ENCODE measurements at regions not wholly inside any gene's neighbourhood (a gene's known extent, or its start where the extent isn't known, plus 50 kb on each side); places are given as distances from the start of the nearest gene placed in this dataset.

- Histone ChIP-seq H3K4me3 (ENCODE audit: low read depth, low read length) (no peak overlapping the region), H3K9me3 (peaks cover 13% of the 10 kb centered on the region), H3K36me3 (ENCODE audit: control insufficient read depth, insufficient read depth, low read length) (no peaks in the 10 kb centered on the region), H3K4me1 (no peaks in the 10 kb centered on the region), H3K27me3 (replicated peaks; ENCODE audit: control insufficient read depth, insufficient read depth, low read length) (no peaks in the 10 kb centered on the region; the same call in 1 of the 2 replicates)
- DNase-seq, result no peak
- ChIA-PET CTCF (no interaction called here), POLR2A (no interaction called here)
- intact Hi-C loops (cut with micrococcal nuclease; ENCODE audit: unreplicated experiment), result no loop called here
- H3K27me3 Mint-ChIP-seq (ENCODE audit: insufficient read depth, unreplicated experiment), result peaks cover 5% of the 10 kb centered on the region
- no peak for TF ChIP-seq CTCF (IDR thresholded peaks at IDR 0.05; ENCODE audit: insufficient read depth in 1 of 2, low read depth in 1 of 2, low read length in 1 of 2, severe bottlenecking in 1 of 2, unreplicated experiment in 1 of 2)
- H3K4me3 Mint-ChIP-seq (ENCODE audit: unreplicated experiment), result no peak overlapping the region
- H3K9me3 Mint-ChIP-seq (ENCODE audit: unreplicated experiment), result peaks cover 20% of the 10 kb centered on the region
- no peak overlapping the region for H3K27ac Mint-ChIP-seq (ENCODE audit: unreplicated experiment)
- H3K4me1 Mint-ChIP-seq (ENCODE audit: low read depth, unreplicated experiment), result no peaks in the 10 kb centered on the region
- BruUV-seq (replicated peaks), result no TSS peak
- H3K36me3 Mint-ChIP-seq (ENCODE audit: insufficient read depth, unreplicated experiment), result no peaks in the 10 kb centered on the region
Observed at GRCh38 chr3:127360647-127361046, 72.8 kb upstream of the PRR20G start.

GRCh38 chr3:127358641-127359040 is 70.8 kb upstream of the PRR20G start:
- Histone ChIP-seq H3K4me1 (no peaks in the 10 kb centered on the region), H3K27me3 (replicated peaks; ENCODE audit: control insufficient read depth, insufficient read depth, low read length) (no peaks in the 10 kb centered on the region), H3K4me3 (ENCODE audit: low read depth, low read length) (no peak overlapping the region), H3K36me3 (ENCODE audit: control insufficient read depth, insufficient read depth, low read length) (no peaks in the 10 kb centered on the region), H3K9me3 (peaks cover 15% of the 10 kb centered on the region)
- BruUV-seq (replicated peaks), result no TSS peak
- H3K27ac Mint-ChIP-seq (ENCODE audit: unreplicated experiment), result no peak overlapping the region
- peaks cover 3% of the 10 kb centered on the region for H3K27me3 Mint-ChIP-seq (ENCODE audit: insufficient read depth, unreplicated experiment)
- H3K4me3 Mint-ChIP-seq (ENCODE audit: unreplicated experiment), result no peak overlapping the region
- peaks cover 20% of the 10 kb centered on the region for H3K9me3 Mint-ChIP-seq (ENCODE audit: unreplicated experiment)
- no peaks in the 10 kb centered on the region for H3K36me3 Mint-ChIP-seq (ENCODE audit: insufficient read depth, unreplicated experiment)
- CTCF ChIA-PET, result no interaction called here
- DNase-seq, result no peak
- no peaks in the 10 kb centered on the region for H3K4me1 Mint-ChIP-seq (ENCODE audit: low read depth, unreplicated experiment)
- intact Hi-C loops (cut with micrococcal nuclease; ENCODE audit: unreplicated experiment), result no loop called here
- POLR2A ChIA-PET, result no interaction called here
- TF ChIP-seq CTCF (IDR thresholded peaks at IDR 0.05; ENCODE audit: insufficient read depth in 1 of 2, low read depth in 1 of 2, low read length in 1 of 2, severe bottlenecking in 1 of 2, unreplicated experiment in 1 of 2), result no peak

DNA sequence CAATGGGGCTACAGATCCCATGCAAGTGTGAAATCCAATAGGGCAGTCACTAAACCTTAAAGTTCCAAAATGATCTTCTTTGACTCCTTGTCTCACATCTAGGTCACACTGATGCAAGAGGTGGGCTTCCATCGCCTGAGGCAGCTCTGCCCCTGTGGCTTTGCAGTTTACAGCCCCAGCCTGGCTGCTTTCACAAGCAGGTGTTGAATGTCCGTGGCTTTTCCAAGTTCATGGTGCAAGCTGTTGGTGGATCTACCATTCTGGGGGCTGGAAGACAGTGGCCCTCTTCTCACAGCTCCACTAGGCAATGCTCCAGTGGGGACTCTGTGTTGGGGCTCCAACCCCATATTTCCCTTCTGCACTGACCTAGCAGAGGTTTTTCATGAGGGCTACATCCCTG is 68.5 kb upstream of the PRR20G start:
- no peak overlapping the region for H3K27ac Mint-ChIP-seq (ENCODE audit: unreplicated experiment)
- Histone ChIP-seq H3K27me3 (replicated peaks; ENCODE audit: control insufficient read depth, insufficient read depth, low read length) (no peaks in the 10 kb centered on the region), H3K36me3 (ENCODE audit: control insufficient read depth, insufficient read depth, low read length) (no peaks in the 10 kb centered on the region), H3K4me3 (ENCODE audit: low read depth, low read length) (no peak overlapping the region), H3K9me3 (peaks cover 15% of the 10 kb centered on the region), H3K4me1 (no peaks in the 10 kb centered on the region)
- BruUV-seq (replicated peaks), result no TSS peak
- H3K9me3 Mint-ChIP-seq (ENCODE audit: unreplicated experiment), result peaks cover 20% of the 10 kb centered on the region
- intact Hi-C loops (cut with micrococcal nuclease; ENCODE audit: unreplicated experiment), result no loop called here
- peaks cover 12% of the 10 kb centered on the region for H3K27me3 Mint-ChIP-seq (ENCODE audit: insufficient read depth, unreplicated experiment)
- ChIA-PET POLR2A (interaction anchor here (0.7 kb wide), 1 partner anchor 29 kb away, joined by 3 read pairs; no protein-coding TSS in a partner anchor), CTCF (no interaction called here)
- H3K36me3 Mint-ChIP-seq (ENCODE audit: insufficient read depth, unreplicated experiment), result no peaks in the 10 kb centered on the region
- no peak for DNase-seq
- H3K4me3 Mint-ChIP-seq (ENCODE audit: unreplicated experiment), result no peak overlapping the region
- H3K4me1 Mint-ChIP-seq (ENCODE audit: low read depth, unreplicated experiment), result no peaks in the 10 kb centered on the region
- TF ChIP-seq CTCF (IDR thresholded peaks at IDR 0.05; ENCODE audit: insufficient read depth in 1 of 2, low read depth in 1 of 2, low read length in 1 of 2, severe bottlenecking in 1 of 2, unreplicated experiment in 1 of 2), result no peak

Measured in Caco-2 (cell line).